ENCODE measurements at regions not wholly inside any gene's neighbourhood (a gene's known extent, or its start where the extent isn't known, plus 50 kb on each side); places are given as distances from the start of the nearest gene placed in this dataset.

- 0 out of 2 replicates have a peak, but pooled peaks have one; percentile 51 for TF ChIP-seq TAF1 (IDR thresholded peaks at IDR 0.05; ENCODE audit: low read depth, low read length)
- TF ChIP-seq, protein P1, sequence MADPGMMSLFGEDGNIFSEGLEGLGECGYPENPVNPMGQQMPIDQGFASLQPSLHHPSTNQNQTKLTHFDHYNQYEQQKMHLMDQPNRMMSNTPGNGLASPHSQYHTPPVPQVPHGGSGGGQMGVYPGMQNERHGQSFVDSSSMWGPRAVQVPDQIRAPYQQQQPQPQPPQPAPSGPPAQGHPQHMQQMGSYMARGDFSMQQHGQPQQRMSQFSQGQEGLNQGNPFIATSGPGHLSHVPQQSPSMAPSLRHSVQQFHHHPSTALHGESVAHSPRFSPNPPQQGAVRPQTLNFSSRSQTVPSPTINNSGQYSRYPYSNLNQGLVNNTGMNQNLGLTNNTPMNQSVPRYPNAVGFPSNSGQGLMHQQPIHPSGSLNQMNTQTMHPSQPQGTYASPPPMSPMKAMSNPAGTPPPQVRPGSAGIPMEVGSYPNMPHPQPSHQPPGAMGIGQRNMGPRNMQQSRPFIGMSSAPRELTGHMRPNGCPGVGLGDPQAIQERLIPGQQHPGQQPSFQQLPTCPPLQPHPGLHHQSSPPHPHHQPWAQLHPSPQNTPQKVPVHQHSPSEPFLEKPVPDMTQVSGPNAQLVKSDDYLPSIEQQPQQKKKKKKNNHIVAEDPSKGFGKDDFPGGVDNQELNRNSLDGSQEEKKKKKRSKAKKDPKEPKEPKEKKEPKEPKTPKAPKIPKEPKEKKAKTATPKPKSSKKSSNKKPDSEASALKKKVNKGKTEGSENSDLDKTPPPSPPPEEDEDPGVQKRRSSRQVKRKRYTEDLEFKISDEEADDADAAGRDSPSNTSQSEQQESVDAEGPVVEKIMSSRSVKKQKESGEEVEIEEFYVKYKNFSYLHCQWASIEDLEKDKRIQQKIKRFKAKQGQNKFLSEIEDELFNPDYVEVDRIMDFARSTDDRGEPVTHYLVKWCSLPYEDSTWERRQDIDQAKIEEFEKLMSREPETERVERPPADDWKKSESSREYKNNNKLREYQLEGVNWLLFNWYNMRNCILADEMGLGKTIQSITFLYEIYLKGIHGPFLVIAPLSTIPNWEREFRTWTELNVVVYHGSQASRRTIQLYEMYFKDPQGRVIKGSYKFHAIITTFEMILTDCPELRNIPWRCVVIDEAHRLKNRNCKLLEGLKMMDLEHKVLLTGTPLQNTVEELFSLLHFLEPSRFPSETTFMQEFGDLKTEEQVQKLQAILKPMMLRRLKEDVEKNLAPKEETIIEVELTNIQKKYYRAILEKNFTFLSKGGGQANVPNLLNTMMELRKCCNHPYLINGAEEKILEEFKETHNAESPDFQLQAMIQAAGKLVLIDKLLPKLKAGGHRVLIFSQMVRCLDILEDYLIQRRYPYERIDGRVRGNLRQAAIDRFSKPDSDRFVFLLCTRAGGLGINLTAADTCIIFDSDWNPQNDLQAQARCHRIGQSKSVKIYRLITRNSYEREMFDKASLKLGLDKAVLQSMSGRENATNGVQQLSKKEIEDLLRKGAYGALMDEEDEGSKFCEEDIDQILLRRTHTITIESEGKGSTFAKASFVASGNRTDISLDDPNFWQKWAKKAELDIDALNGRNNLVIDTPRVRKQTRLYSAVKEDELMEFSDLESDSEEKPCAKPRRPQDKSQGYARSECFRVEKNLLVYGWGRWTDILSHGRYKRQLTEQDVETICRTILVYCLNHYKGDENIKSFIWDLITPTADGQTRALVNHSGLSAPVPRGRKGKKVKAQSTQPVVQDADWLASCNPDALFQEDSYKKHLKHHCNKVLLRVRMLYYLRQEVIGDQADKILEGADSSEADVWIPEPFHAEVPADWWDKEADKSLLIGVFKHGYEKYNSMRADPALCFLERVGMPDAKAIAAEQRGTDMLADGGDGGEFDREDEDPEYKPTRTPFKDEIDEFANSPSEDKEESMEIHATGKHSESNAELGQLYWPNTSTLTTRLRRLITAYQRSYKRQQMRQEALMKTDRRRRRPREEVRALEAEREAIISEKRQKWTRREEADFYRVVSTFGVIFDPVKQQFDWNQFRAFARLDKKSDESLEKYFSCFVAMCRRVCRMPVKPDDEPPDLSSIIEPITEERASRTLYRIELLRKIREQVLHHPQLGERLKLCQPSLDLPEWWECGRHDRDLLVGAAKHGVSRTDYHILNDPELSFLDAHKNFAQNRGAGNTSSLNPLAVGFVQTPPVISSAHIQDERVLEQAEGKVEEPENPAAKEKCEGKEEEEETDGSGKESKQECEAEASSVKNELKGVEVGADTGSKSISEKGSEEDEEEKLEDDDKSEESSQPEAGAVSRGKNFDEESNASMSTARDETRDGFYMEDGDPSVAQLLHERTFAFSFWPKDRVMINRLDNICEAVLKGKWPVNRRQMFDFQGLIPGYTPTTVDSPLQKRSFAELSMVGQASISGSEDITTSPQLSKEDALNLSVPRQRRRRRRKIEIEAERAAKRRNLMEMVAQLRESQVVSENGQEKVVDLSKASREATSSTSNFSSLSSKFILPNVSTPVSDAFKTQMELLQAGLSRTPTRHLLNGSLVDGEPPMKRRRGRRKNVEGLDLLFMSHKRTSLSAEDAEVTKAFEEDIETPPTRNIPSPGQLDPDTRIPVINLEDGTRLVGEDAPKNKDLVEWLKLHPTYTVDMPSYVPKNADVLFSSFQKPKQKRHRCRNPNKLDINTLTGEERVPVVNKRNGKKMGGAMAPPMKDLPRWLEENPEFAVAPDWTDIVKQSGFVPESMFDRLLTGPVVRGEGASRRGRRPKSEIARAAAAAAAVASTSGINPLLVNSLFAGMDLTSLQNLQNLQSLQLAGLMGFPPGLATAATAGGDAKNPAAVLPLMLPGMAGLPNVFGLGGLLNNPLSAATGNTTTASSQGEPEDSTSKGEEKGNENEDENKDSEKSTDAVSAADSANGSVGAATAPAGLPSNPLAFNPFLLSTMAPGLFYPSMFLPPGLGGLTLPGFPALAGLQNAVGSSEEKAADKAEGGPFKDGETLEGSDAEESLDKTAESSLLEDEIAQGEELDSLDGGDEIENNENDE (IDR thresholded peaks at IDR 0.05; ENCODE audit: insufficient replicate concordance, low read length) = no peak
- TF ChIP-seq CTCF (IDR thresholded peaks at IDR 0.05; ENCODE audit: control extremely low read depth in 1 of 3, insufficient read depth in 1 of 3, low read depth in 1 of 3, low read length in 3 of 3) = no peak
- no peak for TF ChIP-seq MAFK (IDR thresholded peaks at IDR 0.05; ENCODE audit: low read depth, low read length)
- no peak for TF ChIP-seq SP1 (IDR thresholded peaks at IDR 0.05; ENCODE audit: low read depth, low read length)
- no peak for TF ChIP-seq EGR1 (IDR thresholded peaks at IDR 0.05; ENCODE audit: borderline replicate concordance, low read depth, low read length)
- no peak for TF ChIP-seq RXRA (IDR thresholded peaks at IDR 0.05; ENCODE audit: insufficient read depth, low read depth, low read length)
- peak; percentile 74 for TF ChIP-seq BRCA1 (IDR thresholded peaks at IDR 0.05; ENCODE audit: low read depth, low read length)
These were observed 90.6 kb downstream of the ZNF621 start (continued) for GRCh38 chr3:40615110-40615915.
